ENCODE measurements at regions not wholly inside any gene's neighbourhood (a gene's known extent, or its start where the extent isn't known, plus 50 kb on each side); places are given as distances from the start of the nearest gene placed in this dataset.

- TF ChIP-seq CTCF (IDR thresholded peaks at IDR 0.05) (no peak), POLR2A (IDR thresholded peaks at IDR 0.05) (no peak)
Observed at GRCh38 chr12:126185025-126185424, 1119.8 kb downstream of the AACS start.

Measured in heart left ventricle (tissue), 13 donors.